CD4-positive, alpha-beta T cell (primary cell): ENCODE measurements at regions not wholly inside any gene's neighbourhood (a gene's known extent, or its start where the extent isn't known, plus 50 kb on each side); places are given as distances from the start of the nearest gene placed in this dataset.

Experiments
- ATAC-seq: fragments of 200-7000 bp; cut with Tn5 transposase; one replicate; pipeline ENCODE4 v1.10.0; 2022; ENCODE audit warnings: mild to moderate bottlenecking; ENCODE audit not compliant: poor library complexity
- CTCF ChIA-PET: fragments of 350-600 bp; sonication (Branson Sonifier 250); formaldehyde crosslinking; loops from one replicate; lab custom pipeline; 2021; ENCODE audit warnings: antibody characterized with exemption, inconsistent platforms; lab: Charles Lee
- POLR2A ChIA-PET: fragments of 350-600 bp; sonication (Branson Sonifier 250); formaldehyde crosslinking; loops from one replicate; lab custom pipeline; 2021; ENCODE audit warnings: antibody characterized with exemption, inconsistent platforms; lab: Charles Lee
- DNase-seq, 14 experiments: peaks; one replicate each; pipeline ENCODE4 v3.0.0-alpha.2; 2013 to 2020; ENCODE audit warnings: mixed read lengths in 2 of 14
- H3K27ac ChIP-seq, 2 donors: one replicate each; pipeline versions ENCODE4 v1.5.1 to v1.7.0; 2013; ENCODE audit warnings: low read length in 2 of 2, low read depth in 1 of 2, mild to moderate bottlenecking in 1 of 2
- H3K27me3 ChIP-seq, 2 experiments: 1 replicate in 1 of 2; 2 replicates in 1 of 2; pipeline versions ENCODE4 v1.6.1 to v1.7.0; 2013; ENCODE audit warnings: low read length in 2 of 2, control low read depth in 1 of 2, mild to moderate bottlenecking in 1 of 2, moderate library complexity in 1 of 2; ENCODE audit not compliant: insufficient read depth in 2 of 2, control insufficient read depth in 1 of 2
- H3K36me3 ChIP-seq: one replicate; pipeline ENCODE4 v1.6.1; 2013; ENCODE audit warnings: low read length, control low read depth; ENCODE audit not compliant: insufficient read depth
- H3K4me1 ChIP-seq: one replicate; pipeline ENCODE4 v1.6.1; 2013; ENCODE audit warnings: low read length, control low read depth; ENCODE audit not compliant: insufficient read depth
- H3K4me3 ChIP-seq: one replicate; pipeline ENCODE4 v1.5.1; 2013; ENCODE audit warnings: mild to moderate bottlenecking, low read length, moderate library complexity
- H3K9me3 ChIP-seq, 2 experiments: 1 replicate in 1 of 2; 2 replicates in 1 of 2; pipeline versions ENCODE4 v1.6.1 to v1.7.0; 2013; ENCODE audit warnings: low read length in 2 of 2, mild to moderate bottlenecking in 2 of 2, control low read depth in 1 of 2, moderate library complexity in 1 of 2; ENCODE audit not compliant: control insufficient read depth in 1 of 2, insufficient read depth in 1 of 2
- H3K27ac Mint-ChIP-seq: one replicate; pipeline ENCODE4 v1.8.0; 2020; ENCODE audit warnings: mixed read lengths
- H3K27me3 Mint-ChIP-seq: one replicate; pipeline ENCODE4 v1.8.0; 2021; ENCODE audit warnings: mixed read lengths
- H3K36me3 Mint-ChIP-seq: one replicate; pipeline ENCODE4 v1.8.0; 2021; ENCODE audit warnings: low read depth, mixed read lengths
- H3K4me1 Mint-ChIP-seq: one replicate; pipeline ENCODE4 v1.8.0; 2021; ENCODE audit warnings: low read depth, mixed read lengths
- H3K4me3 Mint-ChIP-seq: one replicate; pipeline ENCODE4 v1.8.0; 2020; ENCODE audit warnings: mild to moderate bottlenecking, mixed read lengths
- H3K9me3 Mint-ChIP-seq: one replicate; pipeline ENCODE4 v1.8.0; 2020; ENCODE audit warnings: mixed read lengths
- CTCF ChIP-seq: fragments of 200-600 bp; IDR thresholded peaks from one replicate; pipeline ENCODE4 v1.8.0; 2022; ENCODE audit warnings: antibody characterized with exemption, mild to moderate bottlenecking
- intact Hi-C, 2 experiments: fragments of 100-400 bp; cut with DNase I in 1 of 2; cut with micrococcal nuclease in 1 of 2; formaldehyde crosslinking; loops; one replicate each; pipeline versions ENCODE4 v1.15.1 to v1.9.0; 2023 to 2025; cut with DNase I, micrococcal nuclease

GRCh38 chr13:21853779-21854178 is 182.9 kb downstream of the FGF9 start:
- no peaks in the 10 kb centered on the region for H3K4me1 Mint-ChIP-seq
- Histone ChIP-seq H3K9me3 (no peaks in the 10 kb centered on the region), H3K4me3 (no peak overlapping the region), H3K27ac (no peak overlapping the region), H3K4me1 (no peaks in the 10 kb centered on the region), H3K36me3 (no peaks in the 10 kb centered on the region), H3K27me3 (peaks cover 0 to 2% of the 10 kb centered on the region in 2 experiments)
- ATAC-seq, result no peak
- no peak for DNase-seq
- TF ChIP-seq CTCF, result no peak
- ChIA-PET CTCF (interaction anchor here (0.7 kb wide), 1 partner anchor 1446 kb away, joined by 3 read pairs; no protein-coding TSS in a partner anchor), POLR2A (no interaction called here)
- no peak overlapping the region for H3K4me3 Mint-ChIP-seq
- no peaks in the 10 kb centered on the region for H3K9me3 Mint-ChIP-seq
- intact Hi-C loops, result loop anchor here in 1 of 2 experiments (5.0 kb wide), 1 partner anchor 204 kb away; no protein-coding TSS in a partner anchor
- H3K27me3 Mint-ChIP-seq, result no peaks in the 10 kb centered on the region
- no peak overlapping the region for H3K27ac Mint-ChIP-seq
- H3K36me3 Mint-ChIP-seq, result no peaks in the 10 kb centered on the region

- POLR2A ChIA-PET, result no interaction called here
- H3K4me3 ChIP-seq, result no peak overlapping the region
- peaks cover 6% of the 10 kb centered on the region for H3K9me3 Mint-ChIP-seq
- no peaks in the 10 kb centered on the region for H3K4me1 Mint-ChIP-seq
- H3K27me3 ChIP-seq, result no peaks in the 10 kb centered on the region
- TF ChIP-seq CTCF, result no peak
- H3K27me3 Mint-ChIP-seq, result peaks cover 23% of the 10 kb centered on the region
- H3K27ac ChIP-seq, result no peak overlapping the region
- CTCF ChIA-PET, result no interaction called here
- no peak for ATAC-seq
- no peak overlapping the region for H3K4me3 Mint-ChIP-seq
- H3K36me3 Mint-ChIP-seq, result no peaks in the 10 kb centered on the region
- no peak for DNase-seq
- no peaks in the 10 kb centered on the region for H3K9me3 ChIP-seq
- H3K36me3 ChIP-seq, result no peaks in the 10 kb centered on the region
- intact Hi-C loops, result no loop called here
- H3K4me1 ChIP-seq, result no peaks in the 10 kb centered on the region
- no peak overlapping the region for H3K27ac Mint-ChIP-seq
Observed at GRCh38 chr13:21868823-21869222, 197.9 kb downstream of the FGF9 start.

- Histone ChIP-seq H3K4me3 (no peak overlapping the region), H3K27me3 (no peaks in the 10 kb centered on the region), H3K36me3 (no peaks in the 10 kb centered on the region), H3K9me3 (no peaks in the 10 kb centered on the region), H3K4me1 (no peaks in the 10 kb centered on the region), H3K27ac (no peak overlapping the region)
- no peak for DNase-seq
- POLR2A ChIA-PET, result no interaction called here
- no peak overlapping the region for H3K4me3 Mint-ChIP-seq
- no peaks in the 10 kb centered on the region for H3K36me3 Mint-ChIP-seq
- H3K27me3 Mint-ChIP-seq, result peaks cover 22% of the 10 kb centered on the region
- CTCF ChIA-PET, result no interaction called here
- ATAC-seq, result no peak
- no peak overlapping the region for H3K27ac Mint-ChIP-seq
- no peaks in the 10 kb centered on the region for H3K4me1 Mint-ChIP-seq
- TF ChIP-seq CTCF, result no peak
- intact Hi-C loops, result no loop called here
- no peaks in the 10 kb centered on the region for H3K9me3 Mint-ChIP-seq
Observed at GRCh38 chr13:21871382-21871781, 200.5 kb downstream of the FGF9 start.
